ENCODE measurements at regions not wholly inside any gene's neighbourhood (a gene's known extent, or its start where the extent isn't known, plus 50 kb on each side); places are given as distances from the start of the nearest gene placed in this dataset.
"Not testable (repeated sequence)": the region's sequence is repeated elsewhere in the genome, so short reads cannot be mapped to it uniquely, and the experiment has no call there.

DNA sequence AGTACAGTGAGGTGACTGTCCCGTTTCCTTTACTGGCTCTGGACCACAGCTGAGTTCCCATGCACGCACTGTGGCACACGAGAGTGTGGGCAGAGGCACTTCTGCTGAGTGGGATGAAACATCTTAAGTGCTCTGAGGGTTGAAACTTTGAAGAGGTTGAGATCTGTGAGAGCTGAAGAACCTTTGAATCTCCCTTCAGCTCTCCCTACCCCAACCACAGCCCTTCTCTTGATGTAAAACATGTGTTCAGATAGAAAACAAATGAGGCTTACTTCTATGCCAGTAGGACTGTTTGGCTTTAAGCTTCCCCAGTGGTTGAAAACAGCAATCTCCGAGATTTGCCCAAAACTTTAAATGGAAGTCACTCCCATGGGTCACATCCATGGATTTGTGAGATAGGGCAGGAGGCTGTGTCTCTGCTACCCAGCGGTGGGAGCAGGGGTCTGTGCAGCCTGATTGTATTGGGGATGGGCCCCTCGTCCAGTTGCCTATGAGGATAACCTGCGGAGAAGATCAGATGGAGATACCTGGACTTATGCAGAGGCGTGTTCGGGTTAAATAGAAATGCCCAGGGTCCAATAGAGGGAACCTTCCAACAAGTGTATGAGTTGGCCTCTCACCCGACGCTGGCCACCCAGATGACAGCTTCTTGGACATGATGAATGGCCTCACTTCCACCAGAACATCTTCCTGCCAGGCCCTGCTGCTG is 178.0 kb upstream of the PLGLB2 start:
- TF ChIP-seq POLR2A (IDR thresholded peaks at IDR 0.05; ENCODE audit: low read length); GATA1 (IDR thresholded peaks at IDR 0.05; ENCODE audit: low read depth, low read length): not testable (repeated sequence)
